Activated CD4-positive, CD25-positive, alpha-beta regulatory T cell treated with anti-CD3 and anti-CD28 coated beads, Interleukin-2, amount 50 U/mL, for 24 hours (primary cell): ENCODE measurements at regions not wholly inside any gene's neighbourhood (a gene's known extent, or its start where the extent isn't known, plus 50 kb on each side); places are given as distances from the start of the nearest gene placed in this dataset.

Source experiments
- ATAC-seq, 2 donors: fragments of 150-1000 bp; cut with Tn5 transposase; one replicate each; pipeline ENCODE4 v1.10.0; 2021; ENCODE audit warnings: mild to moderate bottlenecking in 1 of 2, moderate library complexity in 1 of 2

- no peak for ATAC-seq
These were observed 775.9 kb upstream of the KLHL1 start for GRCh38 chr13:70884196-70884595.

GRCh38 chr13:70874636-70875035, 766.4 kb upstream of the KLHL1 start:
- no peak for ATAC-seq

GRCh38 chr13:70864731-70865130, 756.5 kb upstream of the KLHL1 start:
- ATAC-seq = no peak

GRCh38 chr13:70856711-70857110, 748.5 kb upstream of the KLHL1 start:
- no peak for ATAC-seq

- no peak for ATAC-seq
These were observed 747.8 kb upstream of the KLHL1 start for GRCh38 chr13:70856025-70856424.

- ATAC-seq = no peak
These were observed 741.0 kb upstream of the KLHL1 start for GRCh38 chr13:70849222-70849621.

GRCh38 chr13:70844391-70845108, 736.3 kb upstream of the KLHL1 start:
- ATAC-seq = no peak

GRCh38 chr13:70842062-70842644, 733.9 kb upstream of the KLHL1 start:
- ATAC-seq = no peak

- no peak for ATAC-seq
These were observed 733.2 kb upstream of the KLHL1 start for GRCh38 chr13:70841240-70842061.

GRCh38 chr13:70835371-70835770, 727.1 kb upstream of the KLHL1 start:
- no peak for ATAC-seq

GRCh38 chr13:70829748-70830147, 721.5 kb upstream of the KLHL1 start:
- no peak for ATAC-seq

GRCh38 chr13:70817576-70817975, 709.3 kb upstream of the KLHL1 start:
- ATAC-seq = no peak

GRCh38 chr13:70816853-70817252, 708.6 kb upstream of the KLHL1 start:
- ATAC-seq = no peak

- ATAC-seq = no peak
These were observed 706.4 kb upstream of the KLHL1 start for GRCh38 chr13:70814684-70815083.

- no peak for ATAC-seq
These were observed 704.2 kb upstream of the KLHL1 start for GRCh38 chr13:70812481-70812880.

- ATAC-seq = no peak
These were observed 701.3 kb upstream of the KLHL1 start for GRCh38 chr13:70809588-70809987.

GRCh38 chr13:70798385-70798784, 690.1 kb upstream of the KLHL1 start:
- ATAC-seq = no peak

- no peak for ATAC-seq
These were observed 687.2 kb upstream of the KLHL1 start for GRCh38 chr13:70795484-70795883.

- no peak for ATAC-seq
These were observed 683.9 kb upstream of the KLHL1 start for GRCh38 chr13:70792121-70792520.

GRCh38 chr13:70789751-70790150, 681.5 kb upstream of the KLHL1 start:
- ATAC-seq = no peak

GRCh38 chr13:70788074-70788473, 679.8 kb upstream of the KLHL1 start:
- no peak for ATAC-seq

- ATAC-seq = no peak
These were observed 676.1 kb upstream of the KLHL1 start for GRCh38 chr13:70784207-70784989.

GRCh38 chr13:70769817-70770216, 661.6 kb upstream of the KLHL1 start:
- ATAC-seq = no peak
